Tibial artery (tissue), 4 donors: ENCODE measurements at regions not wholly inside any gene's neighbourhood (a gene's known extent, or its start where the extent isn't known, plus 50 kb on each side); places are given as distances from the start of the nearest gene placed in this dataset.

Experiments used
- DNase-seq, 2 donors: peaks; one replicate each; pipeline ENCODE4 v3.0.0-alpha.2; 2019
- H3K27ac ChIP-seq, 2 donors: fragments of 200-600 bp; sonication (generic) in 1 of 2; 1 replicate in 1 of 2; 2 replicates in 1 of 2; pipeline ENCODE4 v1.5.1; 2018 to 2019; ENCODE audit warnings: mild to moderate bottlenecking in 1 of 2
- H3K27me3 ChIP-seq, 2 donors: fragments of 200-600 bp; sonication (generic) in 1 of 2; one replicate each; pipeline versions ENCODE4 v1.5.1 to v1.6.0; 2016 to 2019
- H3K36me3 ChIP-seq, 3 donors: fragments of 200-600 bp; sonication (generic) in 2 of 3; one replicate each; pipeline ENCODE4 v1.5.1; 2016 to 2019; ENCODE audit warnings: mild to moderate bottlenecking in 2 of 3
- H3K4me1 ChIP-seq, 4 donors: fragments of 200-600 bp; sonication (generic) in 2 of 4; 1 replicate in 3 of 4; 2 replicates in 1 of 4; pipeline ENCODE4 v1.5.1; 2016 to 2019
- H3K4me3 ChIP-seq, 2 donors: fragments of 200-600 bp; sonication (generic) in 1 of 2; 1 replicate in 1 of 2; 2 replicates in 1 of 2; pipeline ENCODE4 v1.5.1; 2018 to 2019; ENCODE audit warnings: mild to moderate bottlenecking in 2 of 2
- H3K9me3 ChIP-seq, 3 donors: fragments of 200-600 bp; sonication (generic) in 1 of 3; one replicate each; pipeline ENCODE4 v1.5.1; 2016 to 2019
- CTCF ChIP-seq, 2 experiments: fragments of 200-600 bp in 1 of 2; fragments of 450-650 bp in 1 of 2; IDR thresholded peaks; one replicate each; pipeline ENCODE4 v1.5.1; 2017 to 2019; ENCODE audit warnings: antibody characterized with exemption in 2 of 2, mild to moderate bottlenecking in 1 of 2, moderate library complexity in 1 of 2
- intact Hi-C: fragments of 100-400 bp; cut with DNase I; formaldehyde crosslinking; loops from one replicate; pipeline ENCODE4 v1.15.0; 2023; ENCODE audit warnings: low total_unique reads

- H3K4me3 ChIP-seq, result no peak overlapping the region
- no peak for DNase-seq
- TF ChIP-seq CTCF (IDR thresholded peaks at IDR 0.05), result no peak
- H3K27me3 ChIP-seq, result no peaks in the 10 kb centered on the region
- H3K4me1 ChIP-seq, result no peaks in the 10 kb centered on the region
- intact Hi-C loops, result loop anchor here (2.0 kb wide), 1 partner anchor 384 kb away; no protein-coding TSS in a partner anchor
- no peaks in the 10 kb centered on the region for H3K9me3 ChIP-seq
- no peaks in the 10 kb centered on the region for H3K36me3 ChIP-seq
- no peak overlapping the region for H3K27ac ChIP-seq
These were observed 239.2 kb downstream of the SPTSSA start for GRCh38 chr14:34222867-34223266.

- H3K9me3 ChIP-seq, result no peaks in the 10 kb centered on the region
- no peaks in the 10 kb centered on the region for H3K4me1 ChIP-seq
- DNase-seq, result no peak
- no peaks in the 10 kb centered on the region for H3K27me3 ChIP-seq
- no peak for TF ChIP-seq CTCF (IDR thresholded peaks at IDR 0.05)
- no peak overlapping the region for H3K4me3 ChIP-seq
- intact Hi-C loops, result loop anchor here (2.0 kb wide), 1 partner anchor 383 kb away; no protein-coding TSS in a partner anchor
- H3K27ac ChIP-seq, result no peak overlapping the region
- no peaks in the 10 kb centered on the region for H3K36me3 ChIP-seq
These were observed 239.9 kb downstream of the SPTSSA start for GRCh38 chr14:34222122-34222521.

GRCh38 chr14:34220921-34221320 is 241.1 kb downstream of the SPTSSA start:
- Histone ChIP-seq H3K4me3 (no peak overlapping the region), H3K4me1 (no peaks in the 10 kb centered on the region), H3K9me3 (no peaks in the 10 kb centered on the region), H3K27ac (no peak overlapping the region), H3K27me3 (no peaks in the 10 kb centered on the region), H3K36me3 (no peaks in the 10 kb centered on the region)
- TF ChIP-seq CTCF (IDR thresholded peaks at IDR 0.05), result no peak
- DNase-seq, result no peak
- intact Hi-C loops, result no loop called here

- no peak overlapping the region for H3K27ac ChIP-seq
These were observed 241.7 kb downstream of the SPTSSA start for GRCh38 chr14:34220378-34220706.

GRCh38 chr14:34219661-34220377 is 242.2 kb downstream of the SPTSSA start:
- H3K4me3 ChIP-seq, result no peak overlapping the region
- no peaks in the 10 kb centered on the region for H3K9me3 ChIP-seq
- no peak for TF ChIP-seq CTCF (IDR thresholded peaks at IDR 0.05)
- H3K4me1 ChIP-seq, result no peaks in the 10 kb centered on the region
- no peak overlapping the region for H3K27ac ChIP-seq
- DNase-seq, result no peak
- no peaks in the 10 kb centered on the region for H3K36me3 ChIP-seq
- intact Hi-C loops, result no loop called here
- no peaks in the 10 kb centered on the region for H3K27me3 ChIP-seq

More at GRCh38 chr14:34220378-34220706, 241.7 kb downstream of the SPTSSA start:
- Histone ChIP-seq H3K4me3 (no peak overlapping the region), H3K27me3 (no peaks in the 10 kb centered on the region), H3K9me3 (no peaks in the 10 kb centered on the region), H3K4me1 (no peaks in the 10 kb centered on the region), H3K36me3 (no peaks in the 10 kb centered on the region)
- DNase-seq, result no peak
- TF ChIP-seq CTCF (IDR thresholded peaks at IDR 0.05), result no peak
- intact Hi-C loops, result no loop called here
